H4 (cell line): ENCODE measurements at regions not wholly inside any gene's neighbourhood (a gene's known extent, or its start where the extent isn't known, plus 50 kb on each side); places are given as distances from the start of the nearest gene placed in this dataset.

Experiments used
- DNase-seq: peaks from one replicate; pipeline ENCODE4 v3.0.0-alpha.2; 2015; ENCODE audit warnings: low spot score

DNA sequence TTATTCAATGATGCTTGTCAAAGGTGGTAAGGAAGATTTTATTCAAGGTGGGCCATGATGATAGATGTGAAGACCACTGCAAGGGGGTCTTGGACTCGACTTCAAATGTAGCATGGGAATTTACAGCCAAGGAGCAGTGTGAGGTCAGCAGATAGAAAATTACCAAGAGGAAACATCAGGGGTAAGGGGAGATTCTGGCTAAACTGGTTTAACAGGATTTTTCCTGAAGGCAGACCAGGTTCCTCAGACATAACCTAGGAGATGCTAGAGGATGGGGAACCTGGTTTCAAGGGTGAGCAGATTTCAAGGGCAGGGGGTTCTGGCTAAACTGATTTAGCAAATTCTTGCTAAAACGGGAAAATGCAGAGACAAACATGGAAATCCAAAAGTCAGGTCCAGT is 464.9 kb downstream of the TAFA4 start:
- no peak for DNase-seq

- DNase-seq: no peak
Measured at GRCh38 chr3:68458581-68458980, 473.8 kb downstream of the TAFA4 start.

GRCh38 chr3:68448510-68449383 is 483.6 kb downstream of the TAFA4 start:
- DNase-seq: no peak

DNA sequence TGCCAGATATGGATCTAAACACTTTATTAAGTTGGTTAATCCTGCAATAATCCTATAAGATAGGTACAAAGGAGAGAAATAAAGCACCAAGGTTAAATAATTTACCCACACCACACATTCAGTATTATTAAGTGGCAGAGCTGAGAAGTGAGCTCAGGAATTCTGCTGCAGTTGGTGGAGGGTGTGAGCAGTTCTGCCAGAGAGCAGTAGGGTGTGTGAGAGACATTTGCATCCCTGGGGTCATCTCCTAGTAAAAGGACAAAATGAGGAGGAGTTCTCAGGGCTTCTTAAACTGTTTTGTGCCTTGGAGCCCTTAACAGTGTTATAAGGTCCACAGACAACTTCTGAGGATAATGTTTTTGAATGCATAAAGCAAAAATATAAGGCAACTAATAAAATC is 484.5 kb downstream of the TAFA4 start:
- DNase-seq: no peak

GRCh38 chr3:68441054-68441453 is 491.3 kb downstream of the TAFA4 start:
- DNase-seq: no peak

DNA sequence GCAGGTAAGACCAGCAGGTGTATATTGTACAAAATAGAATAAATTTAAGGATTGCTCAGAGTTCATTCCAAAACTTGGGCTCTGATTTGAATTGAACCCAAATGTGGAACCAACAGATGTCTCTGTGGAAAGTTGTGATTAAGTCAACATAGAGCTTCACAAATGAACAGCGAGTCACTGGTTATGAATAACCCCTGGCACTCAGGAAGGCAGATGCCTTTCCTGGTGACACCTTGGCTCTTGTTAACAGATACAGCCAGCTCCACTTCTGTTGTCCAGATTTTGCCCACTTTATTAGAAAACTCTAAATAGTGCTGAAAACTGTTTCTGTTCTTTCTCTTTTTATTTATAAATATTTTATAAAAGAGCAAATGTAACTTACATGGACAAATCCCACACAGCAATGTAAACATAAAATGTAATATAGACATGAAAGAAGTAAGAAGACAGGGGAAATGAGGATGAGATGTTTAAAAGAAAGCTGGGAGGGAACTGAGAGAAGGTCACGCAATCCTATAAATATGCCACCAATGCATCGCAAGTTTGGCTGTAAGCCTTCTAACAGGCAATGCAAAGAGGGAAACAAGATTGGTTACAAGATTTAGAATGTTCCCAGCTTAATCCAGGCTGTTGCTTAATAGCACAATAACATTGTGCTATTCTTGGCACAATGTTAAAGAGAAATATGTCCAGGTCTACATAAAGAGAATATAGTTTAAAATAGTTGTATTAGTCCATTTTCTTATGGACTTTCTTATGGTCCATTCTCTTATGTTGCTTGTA is 495.5 kb downstream of the TAFA4 start:
- no peak for DNase-seq

GRCh38 chr3:68428495-68428894 is 503.9 kb downstream of the TAFA4 start:
- no peak for DNase-seq

DNA sequence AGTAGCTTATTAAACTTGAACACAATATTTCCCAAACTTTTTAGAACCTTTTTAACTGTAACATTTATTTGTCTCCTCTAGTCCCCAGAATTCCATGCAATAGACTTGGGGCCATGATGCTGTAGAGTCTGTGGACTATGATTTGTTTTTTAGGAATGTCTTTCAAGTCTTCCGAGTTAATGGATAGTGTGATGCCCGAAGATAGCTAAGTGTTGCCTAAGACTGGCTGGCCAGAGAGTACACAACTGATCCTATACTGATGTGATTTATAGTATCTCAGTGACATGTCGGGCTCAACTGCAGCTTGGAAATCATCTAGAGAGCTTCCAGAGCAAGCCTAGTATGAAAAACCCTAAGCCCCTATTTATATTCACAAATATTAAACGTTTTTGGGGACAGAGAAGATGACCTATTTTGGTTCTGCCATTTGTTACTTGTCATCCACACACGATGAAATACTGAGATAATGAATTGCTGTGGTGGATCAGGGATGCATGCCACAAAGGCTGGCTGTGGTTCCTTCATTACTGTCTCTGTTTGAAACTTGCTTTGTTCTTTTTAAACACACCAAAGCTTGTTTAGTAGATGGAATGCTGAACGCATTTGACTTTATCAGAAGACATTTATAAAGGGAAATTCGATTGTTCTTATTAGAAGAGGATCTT is 507.4 kb downstream of the TAFA4 start:
- no peak for DNase-seq

DNA sequence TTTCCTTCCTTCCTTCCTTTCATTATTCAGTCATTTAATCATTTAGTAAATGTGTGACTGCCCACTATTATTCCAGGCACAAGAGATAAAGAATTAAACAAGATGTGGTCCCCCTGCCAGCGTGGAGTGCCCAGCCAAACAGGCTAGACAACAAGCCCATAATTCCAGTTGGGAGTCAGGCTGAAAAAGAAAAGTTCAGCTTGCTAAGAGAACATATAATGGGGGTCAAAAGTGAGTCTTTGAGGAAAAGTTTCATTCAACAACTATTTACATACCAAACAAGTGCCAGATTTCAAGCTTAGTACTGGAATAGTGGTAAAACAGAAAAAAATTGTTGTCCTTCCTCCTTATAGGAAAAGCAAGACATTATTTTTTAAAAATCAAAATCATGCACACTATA is 523.7 kb downstream of the TAFA4 start:
- no peak for DNase-seq

DNA sequence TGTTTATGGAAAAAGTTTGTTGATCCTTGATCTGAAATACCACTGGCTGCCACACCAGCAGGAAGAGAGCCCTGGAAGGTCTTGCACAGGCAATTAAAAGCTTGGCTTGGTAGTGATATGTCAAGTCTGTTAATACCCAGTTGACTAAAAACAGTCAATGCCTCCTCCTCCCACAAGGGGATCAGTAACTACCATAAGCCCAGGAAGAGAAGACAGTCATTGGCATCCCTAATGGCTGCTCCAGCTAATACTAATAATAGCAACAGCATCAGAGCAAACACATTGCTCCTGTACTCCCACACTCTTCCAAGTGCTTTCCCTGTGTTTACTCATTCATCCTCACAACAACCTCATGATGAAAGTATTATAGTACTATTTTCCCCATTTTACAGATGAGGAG is 528.6 kb downstream of the TAFA4 start:
- DNase-seq: no peak

GRCh38 chr3:68402235-68402918 is 530.0 kb downstream of the TAFA4 start:
- DNase-seq: no peak

- no peak for DNase-seq
Measured at GRCh38 chr3:68378631-68379030, 553.7 kb downstream of the TAFA4 start.

- DNase-seq: no peak
Measured at GRCh38 chr3:68373727-68374126, 558.6 kb downstream of the TAFA4 start.

DNA sequence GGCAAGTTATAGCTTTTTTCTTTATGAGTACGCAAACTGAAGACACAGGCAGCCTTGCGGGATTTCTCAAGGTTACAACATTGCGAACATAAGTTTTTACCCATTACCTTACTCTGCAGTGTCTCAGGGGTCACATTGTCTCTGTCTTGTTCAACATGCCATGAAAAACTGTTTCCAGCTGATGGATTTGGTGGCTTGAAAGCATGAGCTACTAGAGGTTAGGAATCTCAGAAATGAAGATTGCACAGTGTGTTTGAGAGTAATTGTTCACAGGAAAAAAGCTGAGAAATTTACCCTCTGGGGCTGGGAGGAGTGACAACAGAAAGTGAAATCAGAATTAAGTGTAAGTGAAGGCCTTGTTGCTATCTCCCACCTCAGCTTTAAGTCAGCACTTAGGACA is 568.6 kb downstream of the TAFA4 start:
- DNase-seq: no peak

GRCh38 chr3:68360492-68360891 is 571.9 kb downstream of the TAFA4 start:
- DNase-seq: no peak

- no peak for DNase-seq
Measured at GRCh38 chr3:68345781-68346180, 586.6 kb downstream of the TAFA4 start.

DNA sequence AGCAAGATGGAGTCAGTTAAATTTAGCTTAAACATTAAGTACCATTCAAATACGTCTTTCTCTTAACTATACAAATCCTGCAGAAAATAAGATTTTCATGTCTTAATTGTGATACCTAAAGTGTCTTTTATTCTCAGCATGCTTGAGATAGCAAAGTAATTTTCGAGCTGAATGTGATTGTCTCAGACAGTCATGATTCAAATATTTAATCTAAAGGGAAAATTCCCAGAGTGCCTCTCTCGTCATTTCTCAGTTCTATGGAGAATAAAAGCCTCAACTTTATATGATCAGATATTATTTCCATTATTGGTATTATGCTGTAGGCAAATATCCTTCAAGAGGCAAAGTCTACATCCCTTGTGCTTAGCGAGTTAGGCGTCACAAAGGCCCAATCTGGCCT is 589.9 kb downstream of the TAFA4 start:
- no peak for DNase-seq

- DNase-seq: no peak
Measured at GRCh38 chr3:68336042-68336441, 596.3 kb downstream of the TAFA4 start.

- DNase-seq: no peak
Measured at GRCh38 chr3:68334367-68334986, 597.9 kb downstream of the TAFA4 start.

DNA sequence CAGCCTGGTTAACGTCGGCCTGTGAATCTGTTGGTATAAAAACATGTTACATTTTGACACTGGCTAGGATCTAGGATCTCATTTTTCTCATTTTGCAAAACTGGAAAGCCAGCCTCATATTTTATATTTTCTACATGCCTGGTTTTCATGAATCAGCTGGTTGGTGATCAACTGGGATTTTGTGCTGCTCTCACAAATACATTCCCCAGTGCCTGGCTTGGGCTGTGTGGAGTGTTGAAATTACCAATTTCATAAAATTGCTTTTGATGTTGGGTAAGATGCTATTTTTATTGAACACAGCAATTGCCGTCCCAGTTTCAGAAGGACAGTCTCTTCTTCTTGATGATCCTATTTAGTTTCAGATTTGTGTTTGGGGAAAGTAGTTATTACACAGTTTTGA is 604.3 kb downstream of the TAFA4 start:
- no peak for DNase-seq

DNA sequence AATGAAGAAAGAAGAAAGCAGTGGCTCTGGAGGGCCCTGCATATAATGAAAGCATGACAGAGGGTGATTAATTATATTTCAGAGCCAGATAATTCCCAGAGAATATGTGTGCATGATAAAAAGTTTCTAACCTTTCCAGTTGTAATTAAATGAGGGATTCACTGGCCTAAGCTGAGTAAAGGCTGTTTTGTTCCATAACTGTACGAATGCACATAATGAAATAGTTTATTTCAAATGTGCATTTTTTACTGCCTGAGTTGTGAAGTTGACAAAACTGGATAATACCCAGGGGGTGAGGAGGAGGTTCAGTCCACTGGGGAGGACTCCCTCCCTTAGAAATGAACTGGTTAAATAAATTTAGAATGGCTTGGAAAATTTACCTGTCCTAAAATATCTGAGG is 616.4 kb downstream of the TAFA4 start:
- no peak for DNase-seq

GRCh38 chr3:68315546-68315945 is 616.8 kb downstream of the TAFA4 start:
- DNase-seq: no peak
